DND-41 (cell line): ENCODE measurements at regions not wholly inside any gene's neighbourhood (a gene's known extent, or its start where the extent isn't known, plus 50 kb on each side); places are given as distances from the start of the nearest gene placed in this dataset.

Source experiments
- CTCF ChIP-seq: IDR thresholded peaks from 2 replicates; pipeline ENCODE4 v1.5.1; 2012; ENCODE audit warnings: borderline replicate concordance, low read length, moderate library complexity, mild to moderate bottlenecking; ENCODE audit not compliant: poor library complexity, severe bottlenecking; ENCODE audit errors: extremely low read depth
- EZH2 ChIP-seq: IDR thresholded peaks from 3 replicates; pipeline ENCODE4 v1.6.1; 2012; ENCODE audit warnings: borderline replicate concordance, low read depth, mild to moderate bottlenecking, moderate library complexity, low read length, inconsistent platforms; ENCODE audit not compliant: severe bottlenecking

GRCh38 chr15:26049900-26050657, 187.0 kb upstream of the ATP10A start:
- TF ChIP-seq CTCF (no peak), EZH2 (no peak)
